Fibroblast of pulmonary artery (primary cell): ENCODE measurements at regions not wholly inside any gene's neighbourhood (a gene's known extent, or its start where the extent isn't known, plus 50 kb on each side); places are given as distances from the start of the nearest gene placed in this dataset.

Experiments used
- DNase-seq: peaks from one replicate; pipeline ENCODE4 v3.0.0-alpha.2; 2010; ENCODE audit warnings: low read depth
- H3K4me3 ChIP-seq: replicated peaks from 2 replicates; pipeline ENCODE4 v1.5.1; 2011; ENCODE audit warnings: low read depth, mild to moderate bottlenecking, control low read depth, low read length, moderate library complexity
- TF ChIP-seq, protein P1 (sequence below): IDR thresholded peaks from 2 replicates; pipeline ENCODE4 v1.5.1; 2011; ENCODE audit warnings: mild to moderate bottlenecking, control low read depth, low read length, inconsistent platforms; ENCODE audit errors: missing control alignments

DNA sequence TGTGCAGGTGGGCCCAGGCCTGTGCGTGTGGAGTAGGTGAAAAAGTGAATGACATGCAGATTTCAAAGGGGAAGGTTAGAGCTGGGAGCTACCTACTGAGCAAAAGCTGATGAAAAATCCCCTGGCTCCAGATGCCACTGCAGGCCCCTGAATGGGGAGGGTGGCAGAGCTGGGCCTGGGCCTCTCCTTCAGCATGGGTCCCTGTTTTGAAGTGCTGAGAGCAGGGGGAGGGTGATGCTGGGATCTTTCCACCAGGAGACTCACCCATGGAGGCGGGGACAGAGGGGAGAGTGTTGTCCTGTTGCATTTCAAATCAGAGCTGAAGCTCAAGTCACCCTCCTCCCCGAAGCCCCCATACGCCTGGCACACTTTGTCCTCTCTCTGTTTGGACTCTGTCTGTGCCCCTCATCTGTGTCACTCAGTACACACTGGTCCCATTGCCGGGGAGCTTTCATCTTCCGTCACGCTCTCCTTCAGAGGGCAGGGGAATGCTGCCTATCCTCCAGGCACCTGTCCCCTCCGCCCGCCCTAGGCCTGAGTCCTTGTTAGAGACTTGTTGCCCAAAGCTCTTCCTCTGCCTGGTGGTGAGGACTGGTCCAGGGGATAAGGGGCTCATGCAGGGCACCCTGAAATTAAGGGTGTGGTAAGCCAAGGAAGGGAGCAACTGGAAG lies 206.6 kb downstream of the HAUS1 start:
- DNase-seq = no peak
- TF ChIP-seq, protein P1, sequence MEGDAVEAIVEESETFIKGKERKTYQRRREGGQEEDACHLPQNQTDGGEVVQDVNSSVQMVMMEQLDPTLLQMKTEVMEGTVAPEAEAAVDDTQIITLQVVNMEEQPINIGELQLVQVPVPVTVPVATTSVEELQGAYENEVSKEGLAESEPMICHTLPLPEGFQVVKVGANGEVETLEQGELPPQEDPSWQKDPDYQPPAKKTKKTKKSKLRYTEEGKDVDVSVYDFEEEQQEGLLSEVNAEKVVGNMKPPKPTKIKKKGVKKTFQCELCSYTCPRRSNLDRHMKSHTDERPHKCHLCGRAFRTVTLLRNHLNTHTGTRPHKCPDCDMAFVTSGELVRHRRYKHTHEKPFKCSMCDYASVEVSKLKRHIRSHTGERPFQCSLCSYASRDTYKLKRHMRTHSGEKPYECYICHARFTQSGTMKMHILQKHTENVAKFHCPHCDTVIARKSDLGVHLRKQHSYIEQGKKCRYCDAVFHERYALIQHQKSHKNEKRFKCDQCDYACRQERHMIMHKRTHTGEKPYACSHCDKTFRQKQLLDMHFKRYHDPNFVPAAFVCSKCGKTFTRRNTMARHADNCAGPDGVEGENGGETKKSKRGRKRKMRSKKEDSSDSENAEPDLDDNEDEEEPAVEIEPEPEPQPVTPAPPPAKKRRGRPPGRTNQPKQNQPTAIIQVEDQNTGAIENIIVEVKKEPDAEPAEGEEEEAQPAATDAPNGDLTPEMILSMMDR = no peak
- H3K4me3 ChIP-seq = no peak overlapping the region

DNA sequence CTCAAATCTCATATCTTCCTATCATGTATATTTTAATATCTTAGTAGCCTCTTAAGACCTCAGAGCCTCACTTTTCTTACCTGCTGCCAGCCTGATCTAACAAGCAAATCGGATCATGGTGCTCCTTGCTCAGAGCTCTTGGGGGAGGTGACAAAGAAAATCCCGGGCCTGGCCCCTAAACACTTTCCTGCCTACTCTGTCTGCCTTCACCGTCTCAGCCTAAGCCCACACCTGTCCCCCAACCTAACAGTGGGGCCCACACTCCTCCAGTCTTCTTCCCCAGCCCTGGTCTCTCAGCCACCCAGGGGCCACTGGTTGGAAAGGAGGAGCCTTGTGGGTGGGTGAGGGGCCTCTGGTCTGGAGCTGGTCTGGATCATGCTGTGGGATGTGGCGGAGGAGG lies 207.3 kb downstream of the HAUS1 start:
- TF ChIP-seq, protein P1 = no peak
- DNase-seq = no peak
- no peak overlapping the region for H3K4me3 ChIP-seq

DNA sequence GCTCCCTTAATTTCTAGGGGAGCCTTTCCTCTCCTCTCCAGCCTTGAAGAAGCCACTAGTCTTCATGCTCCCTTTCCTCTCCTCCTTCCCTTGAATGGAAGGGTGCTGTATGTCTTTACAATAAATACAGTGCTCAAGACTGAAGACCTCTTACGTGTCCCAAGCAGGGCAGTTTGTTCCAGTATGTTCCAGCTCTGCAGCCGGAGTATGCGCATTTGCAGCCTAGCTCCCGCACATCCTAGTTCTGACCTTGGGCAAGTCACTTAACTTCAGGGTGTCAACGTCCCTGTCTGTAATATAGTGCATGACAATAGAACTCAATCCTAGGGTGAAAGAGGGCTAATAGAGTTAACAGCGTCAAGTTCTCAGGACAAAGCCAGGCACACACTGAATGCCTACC lies 208.0 kb downstream of the HAUS1 start:
- TF ChIP-seq, protein P1 = no peak
- H3K4me3 ChIP-seq = no peak overlapping the region
- no peak for DNase-seq

DNA sequence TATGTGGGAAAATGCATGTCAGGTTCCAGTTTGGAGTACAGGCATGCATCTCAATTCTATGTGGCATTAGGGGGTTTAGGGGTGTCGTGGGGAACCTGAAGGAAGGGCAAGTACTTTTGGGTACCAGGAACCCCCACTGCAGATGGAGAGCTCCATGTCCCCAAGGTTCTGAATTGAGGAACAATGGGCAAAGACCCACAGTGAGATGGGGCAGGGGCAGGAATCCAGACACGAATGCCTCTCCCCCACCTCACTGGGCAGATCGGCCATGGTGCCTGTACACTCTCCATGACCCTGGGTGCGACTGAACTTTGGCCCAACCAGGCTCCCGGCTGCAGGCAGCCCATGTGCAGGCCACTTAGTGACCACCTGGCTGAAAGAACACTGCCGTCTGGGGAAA lies 209.3 kb downstream of the HAUS1 start:
- no peak overlapping the region for H3K4me3 ChIP-seq
- TF ChIP-seq, protein P1 = no peak
- DNase-seq = no peak

DNA sequence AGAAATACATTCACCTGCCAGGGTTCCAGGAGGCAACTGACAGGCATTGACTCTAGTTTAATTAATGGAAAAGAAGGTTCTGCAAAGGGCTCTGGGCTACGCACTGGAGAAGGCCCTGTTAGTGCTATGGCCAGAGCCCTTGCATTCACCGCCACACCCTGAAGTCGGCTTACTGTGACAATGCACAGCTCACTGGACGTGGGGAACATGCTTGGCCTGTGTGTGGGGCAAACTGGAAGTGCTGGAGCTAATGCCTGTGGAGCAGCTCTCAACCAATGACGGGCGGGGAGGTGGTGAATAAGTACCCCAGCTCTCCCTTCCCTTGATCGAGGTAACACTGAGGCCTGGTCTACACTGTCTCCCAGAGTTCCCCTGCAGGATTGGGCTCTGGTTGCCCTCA lies 209.8 kb downstream of the HAUS1 start:
- TF ChIP-seq, protein P1 = no peak
- no peak overlapping the region for H3K4me3 ChIP-seq
- DNase-seq = no peak

DNA sequence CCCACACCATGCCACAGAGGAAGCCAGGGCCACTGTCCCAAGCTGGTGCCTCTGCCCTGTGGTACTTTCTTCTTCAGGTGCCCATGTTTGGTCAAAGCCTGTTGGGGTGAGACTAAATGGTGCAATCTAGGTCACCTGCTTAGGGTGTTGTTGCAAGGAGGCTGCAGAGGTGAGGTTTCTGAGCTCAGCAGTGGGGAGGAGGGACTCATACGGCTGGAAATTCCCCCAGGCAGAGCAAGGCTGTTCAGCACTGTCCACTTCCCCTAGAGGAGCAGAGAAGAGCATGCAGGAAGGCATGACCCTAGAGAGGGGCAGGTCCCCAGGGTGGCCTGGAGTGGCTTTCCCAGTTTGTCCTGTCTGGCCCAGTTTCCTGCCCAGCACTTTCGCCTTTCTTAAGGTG lies 211.0 kb downstream of the HAUS1 start:
- TF ChIP-seq, protein P1 = no peak
- no peak overlapping the region for H3K4me3 ChIP-seq
- DNase-seq = no peak

DNA sequence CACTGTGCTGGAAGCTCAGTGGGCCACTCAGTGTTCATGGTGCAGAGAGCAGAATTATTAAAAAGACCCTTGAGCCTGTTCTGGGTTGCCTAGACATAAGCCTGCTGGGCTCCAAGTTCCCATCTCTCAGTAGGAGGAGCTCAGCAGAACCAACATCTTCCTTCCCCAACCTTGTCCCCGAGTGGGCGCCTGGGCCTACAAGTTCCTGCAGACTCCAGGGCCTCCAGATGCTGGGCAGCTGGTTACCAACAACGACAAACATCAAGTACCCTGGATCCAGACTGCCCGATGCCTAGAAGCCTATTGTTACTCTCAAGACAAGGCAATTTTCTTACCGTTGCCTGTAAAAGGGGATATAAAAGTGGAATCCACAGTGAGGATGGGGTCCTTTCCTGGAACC lies 214.2 kb downstream of the HAUS1 start:
- DNase-seq = no peak
- TF ChIP-seq, protein P1 = no peak
- no peak overlapping the region for H3K4me3 ChIP-seq
